ENCODE measurements at regions not wholly inside any gene's neighbourhood (a gene's known extent, or its start where the extent isn't known, plus 50 kb on each side); places are given as distances from the start of the nearest gene placed in this dataset.

- TF ChIP-seq ZZZ3 (CRISPR knock-in tag; IDR thresholded peaks at IDR 0.05; ENCODE audit: borderline replicate concordance) (no peak), MAZ (IDR thresholded peaks at IDR 0.05; ENCODE audit: borderline replicate concordance, low read depth, low read length) (no peak), MAZ (CRISPR knock-in tag; IDR thresholded peaks at IDR 0.05; ENCODE audit: low read depth) (no peak), HNF4A (CRISPR knock-in tag; IDR thresholded peaks at IDR 0.05) (no peak), PHF8 (CRISPR knock-in tag; IDR thresholded peaks at IDR 0.05) (no peak), MTF1 (CRISPR knock-in tag; IDR thresholded peaks at IDR 0.05) (no peak), POLR2A (IDR thresholded peaks at IDR 0.05; ENCODE audit: insufficient read depth in 1 of 2, low read depth in 2 of 2, low read length in 2 of 2) (no peak), GABPB1 (CRISPR knock-in tag; IDR thresholded peaks at IDR 0.05) (no peak)
- TF ChIP-seq, protein P1, sequence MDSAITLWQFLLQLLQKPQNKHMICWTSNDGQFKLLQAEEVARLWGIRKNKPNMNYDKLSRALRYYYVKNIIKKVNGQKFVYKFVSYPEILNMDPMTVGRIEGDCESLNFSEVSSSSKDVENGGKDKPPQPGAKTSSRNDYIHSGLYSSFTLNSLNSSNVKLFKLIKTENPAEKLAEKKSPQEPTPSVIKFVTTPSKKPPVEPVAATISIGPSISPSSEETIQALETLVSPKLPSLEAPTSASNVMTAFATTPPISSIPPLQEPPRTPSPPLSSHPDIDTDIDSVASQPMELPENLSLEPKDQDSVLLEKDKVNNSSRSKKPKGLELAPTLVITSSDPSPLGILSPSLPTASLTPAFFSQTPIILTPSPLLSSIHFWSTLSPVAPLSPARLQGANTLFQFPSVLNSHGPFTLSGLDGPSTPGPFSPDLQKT (CRISPR knock-in tag; IDR thresholded peaks at IDR 0.05; ENCODE audit: borderline replicate concordance), result no peak
Observed at GRCh38 chrX:25175171-25175570, 159.4 kb upstream of the ARX start.

Data from HepG2 (cell line).